B cell (primary cell): ENCODE measurements at regions not wholly inside any gene's neighbourhood (a gene's known extent, or its start where the extent isn't known, plus 50 kb on each side); places are given as distances from the start of the nearest gene placed in this dataset.

ENCODE experiments used
- ATAC-seq: fragments of 200-7000 bp; cut with Tn5 transposase; one replicate; pipeline ENCODE4 v1.10.0; 2021; ENCODE audit warnings: low read depth, mild to moderate bottlenecking, moderate number of reproducible peaks, moderate library complexity
- CTCF ChIA-PET: fragments of 350-600 bp; sonication (Branson Sonifier 250); formaldehyde crosslinking; loops from one replicate; lab custom pipeline; 2021; ENCODE audit warnings: antibody characterized with exemption, inconsistent platforms; lab: Charles Lee
- POLR2A ChIA-PET: fragments of 350-600 bp; sonication (Branson Sonifier 250); formaldehyde crosslinking; loops from one replicate; lab custom pipeline; 2021; ENCODE audit warnings: antibody characterized with exemption; lab: Charles Lee
- DNase-seq: peaks from one replicate; pipeline ENCODE4 v3.0.0; 2013
- H2AFZ ChIP-seq: 2 replicates; pipeline ENCODE4 v1.6.1; 2012; ENCODE audit warnings: mild to moderate bottlenecking, low read depth, low read length; ENCODE audit not compliant: insufficient read depth, poor library complexity, severe bottlenecking
- H3K27ac ChIP-seq, 2 donors: 1 replicate in 1 of 2; 2 replicates in 1 of 2; pipeline ENCODE4 v1.5.1; 2012 to 2013; ENCODE audit warnings: low read length in 2 of 2, mild to moderate bottlenecking in 2 of 2, moderate library complexity in 1 of 2
- H3K27me3 ChIP-seq, 4 experiments: fragments of 200-600 bp in 1 of 4; sonication (generic) in 1 of 4; replicated peaks in 1 of 4; 1 replicate in 2 of 4; 2 replicates in 2 of 4; pipeline versions ENCODE4 v1.6.1 to v1.7.0; 2013 to 2016; ENCODE audit warnings: low read length in 3 of 4, mild to moderate bottlenecking in 2 of 4, mixed read lengths in 1 of 4, moderate library complexity in 1 of 4; ENCODE audit not compliant: insufficient read depth in 4 of 4, control insufficient read depth in 3 of 4; ENCODE audit errors: control extremely low read depth in 1 of 4
- H3K36me3 ChIP-seq, 2 experiments: replicated peaks in 1 of 2; 1 replicate in 1 of 2; 2 replicates in 1 of 2; pipeline versions ENCODE4 v1.6.1 to v1.7.1; 2013; ENCODE audit warnings: low read length in 1 of 2; ENCODE audit not compliant: insufficient read depth in 2 of 2, control insufficient read depth in 1 of 2; ENCODE audit errors: control extremely low read depth in 1 of 2, extremely low read depth in 1 of 2
- H3K4me1 ChIP-seq, 2 donors: fragments of 200-600 bp in 1 of 2; sonication (generic) in 1 of 2; 1 replicate in 1 of 2; 2 replicates in 1 of 2; pipeline versions ENCODE4 v1.5.1 to v1.6.1; 2013 to 2017; ENCODE audit warnings: low read length in 2 of 2; ENCODE audit not compliant: control insufficient read depth in 2 of 2, insufficient read depth in 2 of 2
- H3K4me2 ChIP-seq: replicated peaks from 2 replicates; pipeline ENCODE3; 2012; ENCODE audit warnings: mild to moderate bottlenecking, low read depth, low read length; ENCODE audit not compliant: poor library complexity, severe bottlenecking
- H3K4me3 ChIP-seq, 5 experiments: fragments of 200-600 bp in 1 of 5; sonication (generic) in 1 of 5; 1 replicate in 3 of 5; 2 replicates in 2 of 5; pipeline versions ENCODE4 v1.5.1 to v1.7.0; 2011 to 2016; ENCODE audit warnings: low read length in 4 of 5, mild to moderate bottlenecking in 4 of 5, low read depth in 2 of 5, control low read depth in 1 of 5, moderate library complexity in 1 of 5; ENCODE audit not compliant: insufficient read depth in 1 of 5; ENCODE audit errors: control extremely low read depth in 1 of 5, extremely low read depth in 1 of 5
- H3K79me2 ChIP-seq: fragments of 200-600 bp; sonication (generic); one replicate; pipeline ENCODE4 v1.6.0; 2016; ENCODE audit warnings: low read length; ENCODE audit not compliant: control insufficient read depth, insufficient read depth
- H3K9ac ChIP-seq: fragments of 200-600 bp; sonication (generic); 2 replicates; pipeline ENCODE4 v1.6.1; 2017; ENCODE audit warnings: mild to moderate bottlenecking, low read length, moderate library complexity
- H3K9me3 ChIP-seq, 3 donors: one replicate each; pipeline versions ENCODE4 v1.6.1 to v1.7.1; 2013; ENCODE audit warnings: low read length in 2 of 3; ENCODE audit not compliant: control insufficient read depth in 2 of 3, insufficient read depth in 1 of 3; ENCODE audit errors: control extremely low read depth in 1 of 3
- H4K20me1 ChIP-seq: 2 replicates; pipeline ENCODE4 v1.6.0; 2012; ENCODE audit warnings: mild to moderate bottlenecking, low read length; ENCODE audit not compliant: insufficient read depth, control insufficient read depth, poor library complexity, severe bottlenecking
- H3K27ac Mint-ChIP-seq: one replicate; pipeline ENCODE4 v1.8.0; 2021; ENCODE audit warnings: mixed read lengths
- H3K27me3 Mint-ChIP-seq: one replicate; pipeline ENCODE4 v1.8.0; 2021; ENCODE audit warnings: mixed read lengths
- H3K4me1 Mint-ChIP-seq: one replicate; pipeline ENCODE4 v1.8.0; 2021; ENCODE audit warnings: mixed read lengths
- H3K4me3 Mint-ChIP-seq: one replicate; pipeline ENCODE4 v1.8.0; 2021; ENCODE audit warnings: mixed read lengths
- H3K9me3 Mint-ChIP-seq: one replicate; pipeline ENCODE4 v1.8.0; 2022; ENCODE audit warnings: mixed read lengths; ENCODE audit not compliant: insufficient read depth
- EZH2 ChIP-seq: IDR thresholded peaks from 2 replicates; pipeline ENCODE4 v1.6.1; 2012; ENCODE audit warnings: borderline replicate concordance, low read depth, mild to moderate bottlenecking, moderate library complexity, low read length; ENCODE audit not compliant: insufficient read depth, poor library complexity, severe bottlenecking
- whole genome bisulfite sequencing: methylation state at CpG from one replicate; pipeline ENCODE4 v1.1.5; 2013; ENCODE audit warnings: missing lambda C conversion rate; ENCODE audit not compliant: insufficient coverage; 5-methylcytosine and 5-hydroxymethylcytosine counted together
- intact Hi-C: fragments of 100-400 bp; cut with micrococcal nuclease; formaldehyde crosslinking; loops from one replicate; pipeline ENCODE4 v1.10.0; 2022

DNA sequence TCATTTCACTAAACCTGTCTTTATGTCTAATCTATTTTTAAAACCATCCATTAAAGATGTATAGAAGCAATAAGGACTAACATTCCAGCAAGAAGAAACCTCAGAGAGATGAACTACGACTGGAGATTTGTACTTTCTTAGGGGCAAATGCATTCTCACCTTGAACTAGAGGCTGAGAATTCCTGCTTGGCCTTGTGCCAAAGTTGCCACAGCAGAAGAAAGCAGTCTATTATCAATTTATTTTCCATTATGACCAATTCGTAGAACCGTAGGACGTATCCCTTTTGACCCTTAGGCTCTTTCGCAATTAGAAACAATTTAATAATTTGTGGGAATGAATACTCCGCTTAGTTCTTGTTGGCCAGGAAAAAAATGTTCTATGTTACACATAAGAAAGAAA is 1647.4 kb upstream of the CDH9 start:
- Histone ChIP-seq H2AFZ (no peak overlapping the region), H3K79me2 (no peaks in the 10 kb centered on the region), H3K9ac (no peak overlapping the region), H3K27me3 (no peaks in the 10 kb centered on the region), H3K27ac (no peak overlapping the region), H3K4me3 (no peak overlapping the region), H4K20me1 (no peaks in the 10 kb centered on the region), H3K36me3 (no peaks in the 10 kb centered on the region), H3K9me3 (no peaks in the 10 kb centered on the region), H3K4me1 (no peaks in the 10 kb centered on the region), H3K4me2 (no peak overlapping the region)
- ChIA-PET CTCF (no interaction called here), POLR2A (no interaction called here)
- TF ChIP-seq EZH2: no peak
- intact Hi-C loops: no loop called here
- Mint-ChIP-seq H3K27me3 (no peaks in the 10 kb centered on the region), H3K4me1 (no peaks in the 10 kb centered on the region), H3K4me3 (no peak overlapping the region), H3K9me3 (no peaks in the 10 kb centered on the region), H3K27ac (no peak overlapping the region)
- no peak for DNase-seq
- ATAC-seq: no peak
- 78% methylated on average over 1 of the region's 6 CpGs for WGBS

GRCh38 chr5:28678899-28679298 is 1640.5 kb upstream of the CDH9 start:
- H3K4me3 Mint-ChIP-seq: no peak overlapping the region

More at GRCh38 chr5:28678899-28679298, 1640.5 kb upstream of the CDH9 start:
- Mint-ChIP-seq H3K9me3 (no peaks in the 10 kb centered on the region), H3K27ac (no peak overlapping the region), H3K4me1 (no peaks in the 10 kb centered on the region), H3K27me3 (no peaks in the 10 kb centered on the region)
- no peaks in the 10 kb centered on the region for H3K4me1 ChIP-seq
- H2AFZ ChIP-seq: no peak overlapping the region
- ATAC-seq (no peak), DNase-seq (no peak)
- no peaks in the 10 kb centered on the region for H3K36me3 ChIP-seq
- no peaks in the 10 kb centered on the region for H3K9me3 ChIP-seq
- no peak overlapping the region for H3K4me2 ChIP-seq
- no peak overlapping the region for H3K9ac ChIP-seq
- TF ChIP-seq EZH2: no peak
- ChIA-PET CTCF (no interaction called here), POLR2A (no interaction called here)
- intact Hi-C loops: no loop called here
- H3K79me2 ChIP-seq: no peaks in the 10 kb centered on the region
- no peak overlapping the region for H3K4me3 ChIP-seq
- H4K20me1 ChIP-seq: no peaks in the 10 kb centered on the region
- H3K27ac ChIP-seq: no peak overlapping the region
- H3K27me3 ChIP-seq: no peaks in the 10 kb centered on the region
